HL-60 (cell line): ENCODE measurements at regions not wholly inside any gene's neighbourhood (a gene's known extent, or its start where the extent isn't known, plus 50 kb on each side); places are given as distances from the start of the nearest gene placed in this dataset.

Experiments
- CTCF ChIP-seq: IDR thresholded peaks from one replicate; pipeline ENCODE4 v1.5.1; 2011; ENCODE audit warnings: low read length, control low read depth, inconsistent platforms; ENCODE audit not compliant: insufficient read depth
- GABPA ChIP-seq: IDR thresholded peaks from 2 replicates; pipeline ENCODE4 v1.6.1; 2012; ENCODE audit warnings: low read depth
- POLR2AphosphoS5 ChIP-seq: IDR thresholded peaks from 2 replicates; pipeline ENCODE4 v1.6.1; 2012; ENCODE audit warnings: low read depth
- REST ChIP-seq: IDR thresholded peaks from 2 replicates; pipeline ENCODE4 v1.6.1; 2012; ENCODE audit warnings: low read depth; ENCODE audit not compliant: insufficient replicate concordance
- SPI1 ChIP-seq: IDR thresholded peaks from 2 replicates; pipeline ENCODE4 v1.6.1; 2012; ENCODE audit warnings: low read depth, mild to moderate bottlenecking, borderline replicate concordance

GRCh38 chr9:81459591-81459990, 229.8 kb downstream of the TLE1 start:
- TF ChIP-seq CTCF (no peak), REST (no peak), POLR2AphosphoS5 (no peak), SPI1 (no peak), GABPA (no peak)
